HepG2 (cell line): ENCODE measurements at regions not wholly inside any gene's neighbourhood (a gene's known extent, or its start where the extent isn't known, plus 50 kb on each side); places are given as distances from the start of the nearest gene placed in this dataset.

Experiments used
- ATAC-seq: fragments of 200-7000 bp; cut with Tn5 transposase; 3 replicates; pipeline ENCODE4 v1.9.1; 2020; ENCODE audit warnings: mild to moderate bottlenecking, moderate library complexity
- BruUV-seq: library from RNA; stranded (reverse); fragments of 400-500 nt; replicated peaks from 2 replicates; lab custom pipeline; 2021; lab: Mats Ljungman, UMichigan
- CTCF ChIA-PET: fragments of 300-600 bp; formaldehyde crosslinking; extraction: SDS; loops from one replicate; lab custom pipeline; 2021; ENCODE audit warnings: low total read pairs, inconsistent platforms, low intra/inter-chr PET ratio; lab: Yijun Ruan, JAX
- POLR2A ChIA-PET: fragments of 350-600 bp; sonication (Branson Sonifier 250); formaldehyde crosslinking; loops from one replicate; lab custom pipeline; 2020; ENCODE audit warnings: antibody characterized with exemption, inconsistent platforms; lab: Yijun Ruan, JAX
- DNase-seq: peaks from one replicate; pipeline ENCODE4 v3.0.0-alpha.2; 2015; ENCODE audit warnings: low spot score
- FAIRE-seq: peaks from 3 replicates; lab custom pipeline; 2011; peaks lifted over from hg19 to GRCh38; lab: Jason Lieb, UNC
- H2AFZ ChIP-seq: one replicate; pipeline ENCODE4 v1.6.1; 2011; ENCODE audit warnings: low read length, inconsistent platforms
- H3K27ac ChIP-seq: fragments of 300-600 bp; 3 replicates; pipeline ENCODE4 v1.8.0; 2011; ENCODE audit warnings: mixed run types, mild to moderate bottlenecking, mixed read lengths, low read length, inconsistent platforms; ENCODE audit not compliant: insufficient read depth; ENCODE audit errors: extremely low read length
- H3K27me3 ChIP-seq, 2 experiments: fragments of 200-600 bp in 1 of 2; 2 replicates in 1 of 2; 3 replicates in 1 of 2; pipeline versions ENCODE4 v1.6.0 to v1.8.0; 2011; ENCODE audit warnings: low read length in 2 of 2, mild to moderate bottlenecking in 2 of 2, moderate library complexity in 2 of 2, inconsistent platforms in 1 of 2; ENCODE audit not compliant: insufficient read depth in 2 of 2, control insufficient read depth in 1 of 2
- H3K36me3 ChIP-seq, 2 experiments: fragments of 200-600 bp in 1 of 2; replicated peaks in 1 of 2; 2 replicates in 1 of 2; 3 replicates in 1 of 2; pipeline versions ENCODE4 v1.5.1 to v1.8.0; 2011; ENCODE audit warnings: low read length in 2 of 2, inconsistent platforms in 1 of 2; ENCODE audit not compliant: insufficient read depth in 2 of 2, control insufficient read depth in 1 of 2
- H3K4me1 ChIP-seq: 2 replicates; pipeline ENCODE4 v1.5.1; 2012; ENCODE audit warnings: low read length, inconsistent platforms; ENCODE audit not compliant: insufficient read depth
- H3K4me2 ChIP-seq: 2 replicates; pipeline ENCODE4 v1.6.0; 2011; ENCODE audit warnings: low read depth, low read length, inconsistent platforms
- H3K4me3 ChIP-seq, 3 experiments: fragments of 200-600 bp in 1 of 3; sonication (generic), shearing (Covaris generic) in 1 of 3; replicated peaks in 1 of 3; 2 replicates each; pipeline ENCODE4 v1.5.1; 2011 to 2016; ENCODE audit warnings: low read length in 3 of 3, inconsistent platforms in 2 of 3, low read depth in 2 of 3, mild to moderate bottlenecking in 2 of 3, control low read depth in 1 of 3, mixed read lengths in 1 of 3; ENCODE audit not compliant: insufficient read depth in 1 of 3
- H3K79me2 ChIP-seq: one replicate; pipeline ENCODE4 v1.6.1; 2011; ENCODE audit warnings: low read length, inconsistent platforms; ENCODE audit not compliant: insufficient read depth
- H3K9ac ChIP-seq: 2 replicates; pipeline ENCODE4 v1.6.0; 2011; ENCODE audit warnings: mild to moderate bottlenecking, low read depth, low read length, inconsistent platforms; ENCODE audit not compliant: insufficient read depth
- H3K9me3 ChIP-seq: 2 replicates; pipeline ENCODE4 v1.5.1; 2012; ENCODE audit warnings: mild to moderate bottlenecking, low read length
- H4K20me1 ChIP-seq: 2 replicates; pipeline ENCODE4 v1.6.0; 2011; ENCODE audit warnings: inconsistent platforms, mild to moderate bottlenecking, low read length, moderate library complexity; ENCODE audit not compliant: insufficient read depth
- EZH2 ChIP-seq: conservative IDR thresholded peaks from 2 replicates; pipeline ENCODE4 v1.6.1; 2012; ENCODE audit warnings: mild to moderate bottlenecking, low read depth, low read length, moderate library complexity
- FOSL2 ChIP-seq: sonication (generic); formaldehyde crosslinking; IDR thresholded peaks from 2 replicates; pipeline ENCODE4 v1.4.0; 2020; ENCODE audit warnings: missing genetic modification reagents
- GMEB2 ChIP-seq: IDR thresholded peaks from 2 replicates; pipeline ENCODE4 v1.6.1; 2016; ENCODE audit warnings: missing biosample characterization, missing genetic modification reagents, low read depth
- IRF2 ChIP-seq: IDR thresholded peaks from 2 replicates; pipeline ENCODE4 v1.6.1; 2018; ENCODE audit warnings: missing genetic modification reagents, missing compliant biosample characterization
- PHF5A ChIP-seq: IDR thresholded peaks from one replicate; pipeline ENCODE4 v1.6.1; 2018; ENCODE audit warnings: low read depth, missing genetic modification reagents; ENCODE audit not compliant: unreplicated experiment
- RARA ChIP-seq: IDR thresholded peaks from 2 replicates; pipeline ENCODE4 v1.6.1; 2016; ENCODE audit warnings: missing genetic modification reagents, missing compliant biosample characterization
- RELA ChIP-seq: sonication (generic); formaldehyde crosslinking; IDR thresholded peaks from 2 replicates; pipeline ENCODE4 v1.4.0; 2020; ENCODE audit warnings: missing genetic modification reagents
- SNAPC5 ChIP-seq: sonication (generic); formaldehyde crosslinking; IDR thresholded peaks from 2 replicates; pipeline ENCODE4 v1.8.1; 2023; ENCODE audit warnings: mild to moderate bottlenecking, missing genetic modification reagents, borderline replicate concordance
- TBP ChIP-seq: sonication (generic); formaldehyde crosslinking; IDR thresholded peaks from 2 replicates; pipeline ENCODE4 v1.5.0; 2020; ENCODE audit warnings: missing genetic modification reagents
- TCF12 ChIP-seq, 2 experiments: fragments of 450-650 bp in 1 of 2; sonication (generic) in 1 of 2; formaldehyde crosslinking in 1 of 2; IDR thresholded peaks; 2 replicates each; pipeline versions ENCODE4 v1.6.1 to v1.8.0; 2017 to 2022; ENCODE audit warnings: antibody characterized with exemption in 1 of 2, mild to moderate bottlenecking in 1 of 2, missing genetic modification reagents in 1 of 2, moderate library complexity in 1 of 2
- TCF7L2 ChIP-seq: IDR thresholded peaks from 2 replicates; pipeline ENCODE4 v1.6.1; 2011; ENCODE audit warnings: mild to moderate bottlenecking, low read depth, low read length, moderate library complexity
- TGIF2 ChIP-seq: IDR thresholded peaks from 2 replicates; pipeline ENCODE4 v1.6.1; 2016; ENCODE audit warnings: control low read depth, missing compliant biosample characterization
- ZBED4 ChIP-seq: sonication (generic); formaldehyde crosslinking; IDR thresholded peaks from 2 replicates; pipeline ENCODE4 v1.4.0; 2020; ENCODE audit warnings: missing genetic modification reagents, borderline replicate concordance
- ZNF549 ChIP-seq: sonication (generic); formaldehyde crosslinking; IDR thresholded peaks from 2 replicates; pipeline ENCODE4 v1.5.0; 2020; ENCODE audit warnings: missing genetic modification reagents
- ZNF567 ChIP-seq: sonication (generic); formaldehyde crosslinking; IDR thresholded peaks from 2 replicates; pipeline ENCODE4 v1.8.1; 2023; ENCODE audit warnings: mild to moderate bottlenecking, missing genetic modification reagents, borderline replicate concordance
- WGBS: methylation state at CpG from one replicate; pipeline ENCODE4 v1.1.6; 2017; ENCODE audit warnings: low lambda C conversion rate; 5-methylcytosine and 5-hydroxymethylcytosine counted together
- in situ Hi-C: cut with HindIII; loops from 2 replicates; pipeline ENCODE4 v1.10.0; 2017; ENCODE audit warnings: low pct_unique_long_range_greater_than_20kb; ENCODE audit not compliant: extremely low pct_ligation_motif_present
- intact Hi-C: fragments of 100-400 bp; cut with micrococcal nuclease; formaldehyde crosslinking; loops from one replicate; pipeline ENCODE4 v1.10.0; 2022; ENCODE audit not compliant: unreplicated experiment
- TF ChIP-seq, protein P1 (sequence below): sonication (generic); formaldehyde crosslinking; IDR thresholded peaks from 2 replicates; pipeline ENCODE4 v1.5.0; 2020; ENCODE audit warnings: mild to moderate bottlenecking, missing genetic modification reagents

DNA sequence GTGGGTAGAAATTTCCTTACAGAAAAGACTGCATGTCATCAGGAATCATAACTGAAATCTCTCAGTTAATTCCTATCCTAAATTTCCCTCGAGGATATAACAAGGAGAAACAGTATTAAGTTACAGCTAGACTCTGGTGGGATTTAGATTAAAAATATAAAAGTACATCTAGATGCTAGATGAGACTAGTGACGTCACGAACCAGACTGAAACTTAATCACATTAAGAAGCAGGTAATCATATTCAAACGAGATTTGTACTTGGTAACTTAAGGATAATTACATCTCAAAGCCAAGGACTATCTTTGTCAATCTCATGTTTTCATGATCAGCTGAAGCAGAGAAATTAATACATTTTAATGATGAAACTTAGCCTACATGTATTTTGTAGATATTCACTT is 130.6 kb downstream of the MTNR1A start (continued):
- no peak for TF ChIP-seq SNAPC5 (CRISPR knock-in tag)

- WGBS = 10% methylated on average over 2 of the region's 2 CpGs
- no peak for FAIRE-seq
Measured at GRCh38 chr4:186422296-186422695, 133.1 kb downstream of the MTNR1A start.

More at GRCh38 chr4:186422296-186422695, 133.1 kb downstream of the MTNR1A start:
- no peaks in the 10 kb centered on the region for H3K4me1 ChIP-seq
- no peak overlapping the region for H3K4me3 ChIP-seq
- ChIA-PET CTCF (no interaction called here), POLR2A (no interaction called here)
- H3K9ac ChIP-seq = no peak overlapping the region
- no peak overlapping the region for H3K4me2 ChIP-seq
- H2AFZ ChIP-seq = no peak overlapping the region
- H3K36me3 ChIP-seq = no peaks in the 10 kb centered on the region
- no peak for DNase-seq
- no peaks in the 10 kb centered on the region for H4K20me1 ChIP-seq
- TF ChIP-seq TBP (CRISPR knock-in tag) = no peak
- TF ChIP-seq TCF12 (IDR thresholded peaks at IDR 0.05) = no peak
- TF ChIP-seq TCF12 (CRISPR knock-in tag; IDR thresholded peaks at IDR 0.05) = no peak
- no peak for TF ChIP-seq PHF5A (CRISPR knock-in tag)
- TF ChIP-seq GMEB2 (CRISPR knock-in tag) = no peak
- no peak for TF ChIP-seq IRF2 (CRISPR knock-in tag)
- no peak for TF ChIP-seq ZNF549 (CRISPR knock-in tag)
- TF ChIP-seq TGIF2 (CRISPR knock-in tag) = no peak
- TF ChIP-seq, protein P1, sequence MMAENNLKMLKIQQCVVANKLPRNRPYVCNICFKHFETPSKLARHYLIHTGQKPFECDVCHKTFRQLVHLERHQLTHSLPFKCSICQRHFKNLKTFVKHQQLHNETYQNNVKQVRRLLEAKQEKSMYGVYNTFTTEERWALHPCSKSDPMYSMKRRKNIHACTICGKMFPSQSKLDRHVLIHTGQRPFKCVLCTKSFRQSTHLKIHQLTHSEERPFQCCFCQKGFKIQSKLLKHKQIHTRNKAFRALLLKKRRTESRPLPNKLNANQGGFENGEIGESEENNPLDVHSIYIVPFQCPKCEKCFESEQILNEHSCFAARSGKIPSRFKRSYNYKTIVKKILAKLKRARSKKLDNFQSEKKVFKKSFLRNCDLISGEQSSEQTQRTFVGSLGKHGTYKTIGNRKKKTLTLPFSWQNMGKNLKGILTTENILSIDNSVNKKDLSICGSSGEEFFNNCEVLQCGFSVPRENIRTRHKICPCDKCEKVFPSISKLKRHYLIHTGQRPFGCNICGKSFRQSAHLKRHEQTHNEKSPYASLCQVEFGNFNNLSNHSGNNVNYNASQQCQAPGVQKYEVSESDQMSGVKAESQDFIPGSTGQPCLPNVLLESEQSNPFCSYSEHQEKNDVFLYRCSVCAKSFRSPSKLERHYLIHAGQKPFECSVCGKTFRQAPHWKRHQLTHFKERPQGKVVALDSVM (CRISPR knock-in tag) = no peak
- TF ChIP-seq RELA (CRISPR knock-in tag) = no peak
- no peak for TF ChIP-seq TCF7L2
- TF ChIP-seq EZH2 = no peak
- no peak for TF ChIP-seq ZBED4 (CRISPR knock-in tag)
- TF ChIP-seq FOSL2 (CRISPR knock-in tag) = no peak
- no peak for TF ChIP-seq RARA
- no peak for TF ChIP-seq ZNF567
- no TSS peak for BruUV-seq
- no peak for ATAC-seq
- H3K79me2 ChIP-seq = no peaks in the 10 kb centered on the region
- in situ Hi-C loops (no loop called here), intact Hi-C loops (no loop called here)
- H3K27me3 ChIP-seq = peaks cover 1 to 17% of the 10 kb centered on the region in 2 experiments
- no peaks in the 10 kb centered on the region for H3K9me3 ChIP-seq
- H3K27ac ChIP-seq = no peak overlapping the region
